ENCODE measurements at regions not wholly inside any gene's neighbourhood (a gene's known extent, or its start where the extent isn't known, plus 50 kb on each side); places are given as distances from the start of the nearest gene placed in this dataset.

DNA sequence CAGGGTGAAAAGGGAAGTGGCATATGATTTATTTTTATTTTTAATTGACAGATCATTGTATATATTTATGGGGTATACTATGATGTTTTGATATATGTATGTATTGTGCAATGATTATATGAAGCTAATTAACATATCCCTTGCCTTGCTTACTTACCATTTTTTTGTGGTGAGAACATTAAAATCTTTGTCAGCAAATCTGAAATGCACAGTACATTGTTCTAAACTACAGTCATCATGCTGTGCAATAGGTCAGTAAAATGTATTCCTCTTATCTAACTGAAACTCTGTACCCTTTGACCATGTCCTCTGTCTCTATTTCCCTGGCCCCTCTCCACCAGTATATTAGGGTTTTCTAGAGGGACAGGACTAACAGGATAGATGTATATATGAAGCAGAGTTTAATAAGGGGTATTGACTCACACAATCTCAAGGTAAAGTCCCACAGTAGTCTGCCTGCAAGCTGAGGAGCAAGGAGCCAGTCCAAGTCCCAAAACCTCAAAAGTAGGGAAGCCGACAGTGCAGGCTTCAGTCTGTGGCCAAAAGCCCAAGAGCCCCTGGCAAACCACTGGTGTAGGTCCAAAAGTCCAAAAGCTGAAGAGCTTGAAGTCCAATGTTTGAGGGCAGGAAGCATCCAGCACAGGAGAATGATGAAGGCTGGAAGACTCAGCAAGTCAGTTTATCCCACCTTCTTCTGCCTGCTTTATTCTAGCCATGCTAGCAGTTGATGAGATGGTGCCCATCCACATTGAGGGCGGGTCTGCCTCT, 122.2 kb upstream of the FBXL7 start:
- H3K9ac ChIP-seq (ENCODE audit: low read depth in 2 of 2, low read length in 2 of 2) = no peak overlapping the region
- no peaks in the 10 kb centered on the region for H3K36me3 ChIP-seq
- H3K9me3 ChIP-seq = no peaks in the 10 kb centered on the region
- DNase-seq = no peak
- H3K4me1 ChIP-seq = no peaks in the 10 kb centered on the region
- H3K4me3 ChIP-seq = no peak overlapping the region
- TF ChIP-seq, protein P1, sequence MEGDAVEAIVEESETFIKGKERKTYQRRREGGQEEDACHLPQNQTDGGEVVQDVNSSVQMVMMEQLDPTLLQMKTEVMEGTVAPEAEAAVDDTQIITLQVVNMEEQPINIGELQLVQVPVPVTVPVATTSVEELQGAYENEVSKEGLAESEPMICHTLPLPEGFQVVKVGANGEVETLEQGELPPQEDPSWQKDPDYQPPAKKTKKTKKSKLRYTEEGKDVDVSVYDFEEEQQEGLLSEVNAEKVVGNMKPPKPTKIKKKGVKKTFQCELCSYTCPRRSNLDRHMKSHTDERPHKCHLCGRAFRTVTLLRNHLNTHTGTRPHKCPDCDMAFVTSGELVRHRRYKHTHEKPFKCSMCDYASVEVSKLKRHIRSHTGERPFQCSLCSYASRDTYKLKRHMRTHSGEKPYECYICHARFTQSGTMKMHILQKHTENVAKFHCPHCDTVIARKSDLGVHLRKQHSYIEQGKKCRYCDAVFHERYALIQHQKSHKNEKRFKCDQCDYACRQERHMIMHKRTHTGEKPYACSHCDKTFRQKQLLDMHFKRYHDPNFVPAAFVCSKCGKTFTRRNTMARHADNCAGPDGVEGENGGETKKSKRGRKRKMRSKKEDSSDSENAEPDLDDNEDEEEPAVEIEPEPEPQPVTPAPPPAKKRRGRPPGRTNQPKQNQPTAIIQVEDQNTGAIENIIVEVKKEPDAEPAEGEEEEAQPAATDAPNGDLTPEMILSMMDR (IDR thresholded peaks at IDR 0.05) = no peak
- no peak overlapping the region for H3K27ac ChIP-seq
- H3K27me3 ChIP-seq = no peaks in the 10 kb centered on the region
- intact Hi-C loops (cut with DNase I) = no loop called here

DNA sequence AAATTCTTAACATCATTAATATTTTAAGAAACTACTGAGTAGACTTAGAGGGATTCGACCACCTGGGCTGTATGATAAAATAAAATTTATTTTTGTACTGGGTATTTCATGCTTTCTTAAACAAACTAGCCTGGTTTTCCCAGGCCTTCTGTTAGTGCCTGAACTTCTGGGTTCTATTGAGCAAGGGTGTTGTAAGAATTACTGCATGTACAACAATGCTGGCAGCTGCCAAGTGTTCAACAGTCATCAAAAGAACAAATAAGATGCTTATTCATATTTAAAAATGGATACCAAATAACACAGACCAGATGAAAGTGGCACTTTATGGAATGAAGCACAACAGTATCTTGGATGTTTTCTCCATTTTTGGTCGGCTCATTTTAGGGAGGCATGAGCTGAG, 123.2 kb upstream of the FBXL7 start:
- no peak for DNase-seq
- TF ChIP-seq, protein P1 (IDR thresholded peaks at IDR 0.05) = no peak
- H3K36me3 ChIP-seq = no peaks in the 10 kb centered on the region
- no peak overlapping the region for H3K27ac ChIP-seq
- no peaks in the 10 kb centered on the region for H3K27me3 ChIP-seq
- H3K9me3 ChIP-seq = no peaks in the 10 kb centered on the region
- no peak overlapping the region for H3K4me3 ChIP-seq
- H3K9ac ChIP-seq (ENCODE audit: low read depth in 2 of 2, low read length in 2 of 2) = no peak overlapping the region
- intact Hi-C loops (cut with DNase I) = no loop called here
- H3K4me1 ChIP-seq = no peaks in the 10 kb centered on the region

DNA sequence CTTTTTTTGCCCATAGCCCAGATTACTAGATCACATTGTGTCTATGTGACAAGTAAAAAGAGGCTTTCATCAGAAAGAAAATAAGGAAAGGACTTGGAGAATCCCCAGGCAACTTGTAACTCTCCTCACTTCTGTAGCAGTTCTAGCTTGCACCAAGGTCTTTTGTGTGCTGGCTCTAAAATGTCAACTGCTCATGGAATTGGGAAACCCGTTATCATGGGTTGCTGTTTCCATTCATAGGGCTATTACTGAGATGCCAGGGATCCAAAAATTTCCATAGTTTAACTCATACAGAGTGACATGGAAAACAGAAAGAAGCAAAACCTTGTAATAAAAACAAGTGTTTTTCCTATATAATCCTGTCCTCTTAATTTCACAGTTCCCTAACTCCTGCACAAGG, 123.9 kb upstream of the FBXL7 start:
- DNase-seq = no peak
- no peaks in the 10 kb centered on the region for H3K36me3 ChIP-seq
- TF ChIP-seq, protein P1 (IDR thresholded peaks at IDR 0.05) = no peak
- no peaks in the 10 kb centered on the region for H3K9me3 ChIP-seq
- H3K4me1 ChIP-seq = no peaks in the 10 kb centered on the region
- H3K9ac ChIP-seq (ENCODE audit: low read depth in 2 of 2, low read length in 2 of 2) = no peak overlapping the region
- no peak overlapping the region for H3K4me3 ChIP-seq
- intact Hi-C loops (cut with DNase I) = no loop called here
- no peak overlapping the region for H3K27ac ChIP-seq
- H3K27me3 ChIP-seq = no peaks in the 10 kb centered on the region

DNA sequence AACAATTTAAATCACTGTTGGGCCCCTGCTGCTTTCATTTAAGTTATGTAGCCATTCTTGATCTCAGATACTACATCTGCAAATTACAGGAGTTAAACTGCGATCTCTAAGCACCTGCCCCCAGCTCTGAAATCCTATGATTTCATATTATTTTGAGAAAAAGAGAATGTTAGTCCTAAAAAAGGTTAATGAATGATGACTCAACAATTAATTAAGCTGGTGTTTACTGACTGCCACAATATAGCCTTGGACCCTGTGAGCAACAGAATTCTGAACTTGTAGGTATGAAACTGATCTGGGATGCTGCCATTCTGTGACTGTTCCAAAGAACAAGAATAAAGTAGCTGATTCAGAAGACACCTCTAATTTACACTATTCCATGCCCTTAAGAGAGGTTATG, 124.4 kb upstream of the FBXL7 start:
- H3K36me3 ChIP-seq = no peaks in the 10 kb centered on the region
- H3K4me1 ChIP-seq = no peaks in the 10 kb centered on the region
- no peak overlapping the region for H3K4me3 ChIP-seq
- no peaks in the 10 kb centered on the region for H3K9me3 ChIP-seq
- TF ChIP-seq, protein P1 (IDR thresholded peaks at IDR 0.05) = no peak
- intact Hi-C loops (cut with DNase I) = no loop called here
- H3K27ac ChIP-seq = no peak overlapping the region
- no peak for DNase-seq
- no peak overlapping the region for H3K9ac ChIP-seq (ENCODE audit: low read depth in 2 of 2, low read length in 2 of 2)
- H3K27me3 ChIP-seq = no peaks in the 10 kb centered on the region

DNA sequence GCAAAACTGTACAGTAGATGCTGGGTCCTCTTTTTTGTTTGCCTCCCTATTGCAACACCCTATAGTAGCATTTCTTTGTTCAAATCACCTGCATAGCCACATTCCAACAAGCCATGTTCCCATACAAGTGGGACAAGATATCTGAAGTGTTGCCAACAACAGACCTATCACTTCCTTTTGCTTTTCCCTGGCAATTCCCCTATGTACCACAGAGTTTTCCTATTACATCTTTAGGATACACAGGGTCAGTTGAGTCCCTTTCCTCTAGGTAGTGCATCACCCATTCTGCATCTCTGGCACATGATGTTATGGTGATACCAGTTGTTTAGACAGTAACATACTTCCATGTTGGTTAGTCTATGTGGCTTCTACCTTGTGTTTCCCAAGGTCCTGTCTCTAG, 125.1 kb upstream of the FBXL7 start:
- intact Hi-C loops (cut with DNase I) = no loop called here
- Histone ChIP-seq H3K4me3 (no peak overlapping the region), H3K9me3 (no peaks in the 10 kb centered on the region), H3K27ac (no peak overlapping the region), H3K36me3 (no peaks in the 10 kb centered on the region), H3K4me1 (no peaks in the 10 kb centered on the region), H3K27me3 (no peaks in the 10 kb centered on the region), H3K9ac (ENCODE audit: low read depth in 2 of 2, low read length in 2 of 2) (no peak overlapping the region)
- TF ChIP-seq, protein P1 (IDR thresholded peaks at IDR 0.05) = no peak
- DNase-seq = no peak
